ENCODE measurements at regions not wholly inside any gene's neighbourhood (a gene's known extent, or its start where the extent isn't known, plus 50 kb on each side); places are given as distances from the start of the nearest gene placed in this dataset.

DNA sequence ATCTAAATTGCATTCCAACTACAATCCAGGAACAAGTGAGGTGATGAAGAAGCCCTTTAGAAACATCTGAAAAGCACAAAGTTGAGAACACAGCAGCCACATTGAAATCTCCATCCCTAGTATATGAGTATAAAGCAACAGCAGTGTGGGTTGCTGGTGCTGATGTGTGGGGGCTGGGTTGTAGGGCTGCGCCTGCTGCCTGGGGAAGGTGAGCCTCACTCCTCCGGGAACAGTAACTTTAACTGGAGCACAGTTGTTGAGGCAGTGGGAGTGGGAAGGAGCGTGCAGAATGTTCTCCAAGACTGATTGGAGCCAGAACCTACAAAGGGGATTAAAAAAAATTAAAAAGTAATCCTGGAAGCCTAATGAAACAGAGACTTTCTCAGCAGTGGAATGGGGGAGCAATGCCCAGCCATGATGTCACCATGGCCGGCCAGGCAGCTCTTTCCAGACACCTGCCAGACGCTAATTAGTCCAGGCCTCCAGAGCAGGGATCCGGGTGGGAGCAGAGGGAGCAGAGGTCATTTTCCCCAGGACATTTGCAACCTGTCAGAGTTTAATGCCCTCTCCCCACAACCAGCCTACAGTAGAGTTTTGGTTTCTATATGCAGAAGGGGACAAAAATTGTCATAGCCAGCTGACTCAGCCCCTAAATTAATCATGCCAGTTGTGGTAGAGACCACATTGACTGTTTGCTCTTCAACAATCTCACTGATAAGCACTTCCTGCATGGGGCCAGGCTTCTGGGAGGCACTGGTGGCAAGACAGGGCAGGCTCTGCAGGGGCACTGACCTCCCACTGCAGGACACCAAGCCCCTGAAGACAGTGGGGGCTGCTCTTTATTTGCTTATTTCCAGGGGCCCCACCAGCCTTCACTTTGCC lies 133.0 kb upstream of the ZNF32 start:
- no peaks in the 10 kb centered on the region for H3K36me3 ChIP-seq
- no peaks in the 10 kb centered on the region for H3K4me1 ChIP-seq
- H3K9me3 ChIP-seq: no peaks in the 10 kb centered on the region
- DNase-seq: no peak
- H3K4me3 ChIP-seq: no peak overlapping the region
- TF ChIP-seq, protein P1, sequence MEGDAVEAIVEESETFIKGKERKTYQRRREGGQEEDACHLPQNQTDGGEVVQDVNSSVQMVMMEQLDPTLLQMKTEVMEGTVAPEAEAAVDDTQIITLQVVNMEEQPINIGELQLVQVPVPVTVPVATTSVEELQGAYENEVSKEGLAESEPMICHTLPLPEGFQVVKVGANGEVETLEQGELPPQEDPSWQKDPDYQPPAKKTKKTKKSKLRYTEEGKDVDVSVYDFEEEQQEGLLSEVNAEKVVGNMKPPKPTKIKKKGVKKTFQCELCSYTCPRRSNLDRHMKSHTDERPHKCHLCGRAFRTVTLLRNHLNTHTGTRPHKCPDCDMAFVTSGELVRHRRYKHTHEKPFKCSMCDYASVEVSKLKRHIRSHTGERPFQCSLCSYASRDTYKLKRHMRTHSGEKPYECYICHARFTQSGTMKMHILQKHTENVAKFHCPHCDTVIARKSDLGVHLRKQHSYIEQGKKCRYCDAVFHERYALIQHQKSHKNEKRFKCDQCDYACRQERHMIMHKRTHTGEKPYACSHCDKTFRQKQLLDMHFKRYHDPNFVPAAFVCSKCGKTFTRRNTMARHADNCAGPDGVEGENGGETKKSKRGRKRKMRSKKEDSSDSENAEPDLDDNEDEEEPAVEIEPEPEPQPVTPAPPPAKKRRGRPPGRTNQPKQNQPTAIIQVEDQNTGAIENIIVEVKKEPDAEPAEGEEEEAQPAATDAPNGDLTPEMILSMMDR (IDR thresholded peaks at IDR 0.05): no peak
- no peak overlapping the region for H3K27ac ChIP-seq
- intact Hi-C loops (cut with DNase I): no loop called here
- no peaks in the 10 kb centered on the region for H3K27me3 ChIP-seq
- peak; percentile 51 for ATAC-seq

DNA sequence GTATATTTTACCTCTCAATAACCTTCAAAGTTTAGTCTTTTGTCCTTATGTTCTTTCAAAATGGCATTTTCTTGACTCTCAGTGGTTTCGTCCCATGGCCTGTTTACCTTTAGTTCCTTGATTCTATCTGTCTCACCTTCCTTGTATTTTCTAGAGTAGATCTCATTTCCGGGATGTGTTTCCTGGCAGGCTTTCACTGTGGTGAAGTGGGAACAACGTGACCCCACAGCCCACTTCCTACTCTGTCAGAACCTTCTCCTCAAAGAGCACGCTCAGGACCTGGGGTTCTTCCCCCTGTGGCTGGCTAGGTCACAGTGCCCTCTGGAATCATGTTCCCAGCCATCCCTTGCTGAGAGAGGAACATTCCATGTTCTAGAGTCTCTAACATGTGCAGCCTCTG lies 129.9 kb upstream of the ZNF32 start:
- TF ChIP-seq, protein P1 (IDR thresholded peaks at IDR 0.05): no peak
- no peaks in the 10 kb centered on the region for H3K9me3 ChIP-seq
- no peaks in the 10 kb centered on the region for H3K36me3 ChIP-seq
- ATAC-seq: no peak
- intact Hi-C loops (cut with DNase I): no loop called here
- no peaks in the 10 kb centered on the region for H3K4me1 ChIP-seq
- no peak for DNase-seq
- H3K27ac ChIP-seq: no peak overlapping the region
- no peak overlapping the region for H3K4me3 ChIP-seq
- H3K27me3 ChIP-seq: no peaks in the 10 kb centered on the region

DNA sequence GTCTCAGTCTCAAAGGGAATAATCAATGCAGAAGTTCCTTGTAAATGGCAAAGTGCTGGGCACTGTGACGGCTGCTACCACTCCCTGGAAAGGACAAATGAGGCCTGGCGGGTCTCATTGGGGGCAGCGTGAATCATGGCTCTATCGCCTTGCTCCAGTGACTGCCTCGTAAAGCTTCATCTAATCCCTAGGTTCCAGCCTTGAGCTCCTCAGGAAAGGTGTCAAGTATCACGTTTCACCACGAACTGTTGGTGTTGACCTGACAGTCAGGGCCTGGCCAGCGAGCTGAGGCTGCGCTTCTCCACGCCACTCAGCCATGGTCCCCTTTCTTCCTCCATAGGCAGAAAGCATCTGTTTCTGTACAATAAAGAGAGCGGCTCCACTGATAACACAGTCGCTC lies 126.7 kb upstream of the ZNF32 start:
- H3K27ac ChIP-seq: no peak overlapping the region
- TF ChIP-seq, protein P1 (IDR thresholded peaks at IDR 0.05): no peak
- no peaks in the 10 kb centered on the region for H3K27me3 ChIP-seq
- H3K4me3 ChIP-seq: no peak overlapping the region
- no peaks in the 10 kb centered on the region for H3K4me1 ChIP-seq
- H3K9me3 ChIP-seq: no peaks in the 10 kb centered on the region
- DNase-seq: no peak
- intact Hi-C loops (cut with DNase I): no loop called here
- no peak for ATAC-seq
- H3K36me3 ChIP-seq: no peaks in the 10 kb centered on the region

DNA sequence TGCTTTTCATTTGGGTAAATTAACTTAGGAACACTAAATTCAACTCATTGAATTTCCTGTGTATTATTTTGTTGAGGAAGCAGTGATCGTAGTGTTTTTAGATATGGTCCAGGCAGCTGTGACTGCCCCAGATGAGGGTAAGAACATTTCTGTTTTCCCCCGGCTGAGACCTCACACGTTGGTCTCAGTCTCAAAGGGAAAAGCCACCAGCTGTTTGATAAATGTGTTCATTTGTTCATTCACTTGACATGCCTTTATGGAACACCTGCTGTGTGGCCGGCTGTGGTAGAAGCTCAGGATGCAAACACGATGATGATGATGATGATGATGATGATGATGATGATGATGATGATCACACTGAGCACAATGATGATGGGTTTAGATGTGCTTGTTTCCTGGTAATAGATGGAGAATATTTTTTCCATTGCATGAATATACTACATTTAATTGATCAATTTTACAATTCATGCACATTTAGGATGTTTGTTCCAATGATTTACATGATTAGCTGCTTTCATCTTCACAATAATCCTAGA lies 125.6 kb upstream of the ZNF32 start:
- Histone ChIP-seq H3K36me3 (no peaks in the 10 kb centered on the region), H3K4me1 (no peaks in the 10 kb centered on the region), H3K4me3 (no peak overlapping the region), H3K27me3 (no peaks in the 10 kb centered on the region), H3K27ac (no peak overlapping the region), H3K9me3 (no peaks in the 10 kb centered on the region)
- TF ChIP-seq, protein P1 (IDR thresholded peaks at IDR 0.05): no peak
- ATAC-seq (no peak), DNase-seq (no peak)
- intact Hi-C loops (cut with DNase I): no loop called here

DNA sequence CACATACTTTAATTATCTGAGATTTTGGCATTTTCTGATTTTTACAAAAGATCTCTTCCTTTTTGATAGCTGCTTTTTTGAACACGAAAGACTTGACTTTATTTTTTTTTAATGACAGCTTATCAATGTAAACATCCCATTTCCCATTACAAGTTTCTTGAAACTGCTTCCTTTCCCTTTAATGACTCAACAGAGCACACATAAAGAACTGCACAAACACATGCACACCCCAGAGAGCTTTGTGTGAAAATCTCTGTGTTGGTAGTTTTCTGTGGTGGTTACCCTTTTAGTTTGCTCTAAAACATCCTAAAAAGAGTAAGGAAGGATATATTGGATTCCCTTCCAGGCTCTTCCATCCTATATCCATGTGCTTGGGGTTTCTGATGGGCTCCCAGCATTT lies 125.1 kb upstream of the ZNF32 start:
- ATAC-seq (no peak), DNase-seq (no peak)
- Histone ChIP-seq H3K27ac (no peak overlapping the region), H3K9me3 (no peaks in the 10 kb centered on the region), H3K36me3 (no peaks in the 10 kb centered on the region), H3K4me3 (no peak overlapping the region), H3K27me3 (no peaks in the 10 kb centered on the region), H3K4me1 (no peaks in the 10 kb centered on the region)
- TF ChIP-seq, protein P1 (IDR thresholded peaks at IDR 0.05): no peak
- intact Hi-C loops (cut with DNase I): no loop called here
